SK-N-MC (cell line): ENCODE measurements at regions not wholly inside any gene's neighbourhood (a gene's known extent, or its start where the extent isn't known, plus 50 kb on each side); places are given as distances from the start of the nearest gene placed in this dataset.

Experiments used
- EZH2 ChIP-seq: fragments of 200-600 bp; sonication (generic); IDR thresholded peaks from one replicate; pipeline ENCODE4 v1.6.1; 2017; ENCODE audit warnings: antibody characterized with exemption
- POLR2AphosphoS5 ChIP-seq: IDR thresholded peaks from 2 replicates; pipeline ENCODE4 v1.6.1; 2012; ENCODE audit warnings: mild to moderate bottlenecking, low read depth, low read length, borderline replicate concordance

DNA sequence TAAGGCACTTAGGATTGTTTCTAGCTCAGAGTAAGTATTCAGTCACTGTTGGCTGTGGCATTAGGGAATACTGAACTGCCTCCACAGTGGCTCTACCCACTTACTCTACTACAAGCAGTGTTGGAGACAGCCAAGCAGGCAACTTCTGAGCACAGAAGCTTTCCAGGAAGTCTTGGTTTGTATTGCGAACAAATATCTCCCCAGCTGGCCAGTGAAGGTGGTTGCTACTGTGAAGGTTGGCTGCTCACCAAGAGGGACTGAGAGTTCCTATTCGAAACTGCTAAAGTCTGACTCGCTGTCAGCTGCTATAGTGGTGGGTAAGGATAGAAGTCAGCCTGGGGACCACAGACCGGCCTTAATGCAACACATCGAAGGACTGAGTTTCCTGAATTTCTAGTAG is 319.1 kb downstream of the KIF4B start:
- TF ChIP-seq EZH2 (no peak), POLR2AphosphoS5 (no peak)
